Testis (tissue), 2 donors: ENCODE measurements at regions not wholly inside any gene's neighbourhood (a gene's known extent, or its start where the extent isn't known, plus 50 kb on each side); places are given as distances from the start of the nearest gene placed in this dataset.
"Not testable (repeated sequence)": the region's sequence is repeated elsewhere in the genome, so short reads cannot be mapped to it uniquely, and the experiment has no call there.

Source experiments
- CTCF ChIP-seq, 3 experiments: fragments of 450-650 bp in 2 of 3; fragments of 200-600 bp in 1 of 3; sonication (generic) in 1 of 3; IDR thresholded peaks; one replicate each; pipeline ENCODE4 v1.5.1; 2016 to 2019; ENCODE audit warnings: antibody characterized with exemption in 3 of 3, mild to moderate bottlenecking in 2 of 3, moderate library complexity in 1 of 3
- POLR2A ChIP-seq: fragments of 450-650 bp; IDR thresholded peaks from one replicate; pipeline ENCODE4 v1.6.1; 2017; ENCODE audit warnings: antibody characterized with exemption, mild to moderate bottlenecking, moderate library complexity

- not testable (repeated sequence) for TF ChIP-seq CTCF (IDR thresholded peaks at IDR 0.05); POLR2A
Measured at GRCh38 chr6:65971252-65971651, 264.2 kb upstream of the EYS start.
